ENCODE measurements at regions not wholly inside any gene's neighbourhood (a gene's known extent, or its start where the extent isn't known, plus 50 kb on each side); places are given as distances from the start of the nearest gene placed in this dataset.

- no peak for TF ChIP-seq CTCF (IDR thresholded peaks at IDR 0.05; ENCODE audit: low read depth, low read length)
- DNase-seq (ENCODE audit: extremely low read depth, low read depth): no peak
These were observed 163.8 kb downstream of the CHRM3 start for GRCh38 chr1:239550178-239550577.

GRCh38 chr1:239555350-239555749, 169.0 kb downstream of the CHRM3 start:
- no peak for DNase-seq (ENCODE audit: extremely low read depth, low read depth)
- no peak for TF ChIP-seq CTCF (IDR thresholded peaks at IDR 0.05; ENCODE audit: low read depth, low read length)

GRCh38 chr1:239558559-239558958, 172.2 kb downstream of the CHRM3 start:
- DNase-seq (ENCODE audit: extremely low read depth, low read depth): no peak

GRCh38 chr1:239558991-239559390, 172.6 kb downstream of the CHRM3 start:
- DNase-seq (ENCODE audit: extremely low read depth, low read depth): no peak
- no peak for TF ChIP-seq CTCF (IDR thresholded peaks at IDR 0.05; ENCODE audit: low read depth, low read length)

More at GRCh38 chr1:239558559-239558958, 172.2 kb downstream of the CHRM3 start:
- no peak for TF ChIP-seq CTCF (IDR thresholded peaks at IDR 0.05; ENCODE audit: low read depth, low read length)

- DNase-seq (ENCODE audit: extremely low read depth, low read depth): no peak
- TF ChIP-seq CTCF (IDR thresholded peaks at IDR 0.05; ENCODE audit: low read depth, low read length): no peak
These were observed 174.6 kb downstream of the CHRM3 start for GRCh38 chr1:239560921-239561320.

- DNase-seq (ENCODE audit: extremely low read depth, low read depth): no peak
- TF ChIP-seq CTCF (IDR thresholded peaks at IDR 0.05; ENCODE audit: low read depth, low read length): no peak
These were observed 175.7 kb downstream of the CHRM3 start for GRCh38 chr1:239562095-239562494.

GRCh38 chr1:239563681-239564080, 177.3 kb downstream of the CHRM3 start:
- TF ChIP-seq CTCF (IDR thresholded peaks at IDR 0.05; ENCODE audit: low read depth, low read length): no peak
- DNase-seq (ENCODE audit: extremely low read depth, low read depth): no peak

All from AG09319 (cell line).